Thoracic aorta (tissue), 2 donors: ENCODE measurements at regions not wholly inside any gene's neighbourhood (a gene's known extent, or its start where the extent isn't known, plus 50 kb on each side); places are given as distances from the start of the nearest gene placed in this dataset.

Experiments
- ATAC-seq: fragments of 150-250 bp; one replicate; pipeline ENCODE4 v1.8.0; 2017; ENCODE audit warnings: low read depth; ENCODE audit not compliant: insufficient number of reproducible peaks, low FRiP score
- DNase-seq: peaks from one replicate; pipeline ENCODE4 v3.0.0-alpha.2; 2020; ENCODE audit warnings: low spot score
- H3K27ac ChIP-seq, 2 donors: fragments of 200-600 bp; sonication (generic); 1 replicate in 1 of 2; 2 replicates in 1 of 2; pipeline ENCODE4 v1.5.1; 2016; ENCODE audit warnings: mild to moderate bottlenecking in 2 of 2, moderate library complexity in 2 of 2
- H3K27me3 ChIP-seq: fragments of 200-600 bp; sonication (generic); replicated peaks from 2 replicates; pipeline ENCODE4 v1.6.0; 2016; ENCODE audit warnings: mild to moderate bottlenecking; ENCODE audit not compliant: insufficient read depth
- H3K36me3 ChIP-seq: fragments of 200-600 bp; sonication (generic); one replicate; pipeline ENCODE4 v1.5.1; 2016
- H3K4me1 ChIP-seq, 2 donors: fragments of 200-600 bp; sonication (generic); 1 replicate in 1 of 2; 2 replicates in 1 of 2; pipeline versions ENCODE4 v1.5.1 to v1.6.0; 2016; ENCODE audit warnings: low read depth in 2 of 2, mild to moderate bottlenecking in 1 of 2; ENCODE audit not compliant: control insufficient read depth in 1 of 2
- H3K4me3 ChIP-seq: fragments of 200-600 bp; sonication (generic); 2 replicates; pipeline ENCODE4 v1.5.1; 2016; ENCODE audit warnings: mild to moderate bottlenecking
- H3K9me3 ChIP-seq: fragments of 200-600 bp; sonication (generic); 2 replicates; pipeline ENCODE4 v1.5.1; 2016
- TF ChIP-seq, protein P1 (sequence below): fragments of 200-600 bp; sonication (generic); IDR thresholded peaks from one replicate; pipeline ENCODE4 v1.5.1; 2019; ENCODE audit warnings: antibody characterized with exemption

DNA sequence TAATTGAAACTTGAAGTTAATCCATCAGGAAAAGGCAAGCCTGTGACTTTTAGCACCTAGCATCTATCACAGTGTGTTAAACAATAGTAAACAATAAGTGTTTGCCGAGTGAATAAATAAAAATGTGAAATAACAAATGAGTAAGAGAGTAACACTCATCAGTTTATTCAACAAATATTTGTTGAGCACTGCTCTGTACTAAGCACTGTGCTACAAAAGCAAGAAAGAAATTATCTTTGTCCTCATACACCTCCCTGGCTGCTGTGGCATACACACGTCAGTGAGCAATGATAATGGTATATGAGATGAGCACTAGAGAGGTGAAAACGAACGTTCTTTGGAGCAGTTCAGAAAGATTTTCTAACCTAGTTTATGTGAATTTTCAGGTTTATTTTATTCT is 295.0 kb upstream of the LRRC7 start:
- no peak overlapping the region for H3K4me3 ChIP-seq
- no peak overlapping the region for H3K27ac ChIP-seq
- peaks cover 0 to 8% of the 10 kb centered on the region in 2 donors for H3K4me1 ChIP-seq
- no peaks in the 10 kb centered on the region for H3K9me3 ChIP-seq
- TF ChIP-seq, protein P1, sequence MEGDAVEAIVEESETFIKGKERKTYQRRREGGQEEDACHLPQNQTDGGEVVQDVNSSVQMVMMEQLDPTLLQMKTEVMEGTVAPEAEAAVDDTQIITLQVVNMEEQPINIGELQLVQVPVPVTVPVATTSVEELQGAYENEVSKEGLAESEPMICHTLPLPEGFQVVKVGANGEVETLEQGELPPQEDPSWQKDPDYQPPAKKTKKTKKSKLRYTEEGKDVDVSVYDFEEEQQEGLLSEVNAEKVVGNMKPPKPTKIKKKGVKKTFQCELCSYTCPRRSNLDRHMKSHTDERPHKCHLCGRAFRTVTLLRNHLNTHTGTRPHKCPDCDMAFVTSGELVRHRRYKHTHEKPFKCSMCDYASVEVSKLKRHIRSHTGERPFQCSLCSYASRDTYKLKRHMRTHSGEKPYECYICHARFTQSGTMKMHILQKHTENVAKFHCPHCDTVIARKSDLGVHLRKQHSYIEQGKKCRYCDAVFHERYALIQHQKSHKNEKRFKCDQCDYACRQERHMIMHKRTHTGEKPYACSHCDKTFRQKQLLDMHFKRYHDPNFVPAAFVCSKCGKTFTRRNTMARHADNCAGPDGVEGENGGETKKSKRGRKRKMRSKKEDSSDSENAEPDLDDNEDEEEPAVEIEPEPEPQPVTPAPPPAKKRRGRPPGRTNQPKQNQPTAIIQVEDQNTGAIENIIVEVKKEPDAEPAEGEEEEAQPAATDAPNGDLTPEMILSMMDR = no peak
- DNase-seq (no peak), ATAC-seq (no peak)
- no peaks in the 10 kb centered on the region for H3K27me3 ChIP-seq
- no peaks in the 10 kb centered on the region for H3K36me3 ChIP-seq

DNA sequence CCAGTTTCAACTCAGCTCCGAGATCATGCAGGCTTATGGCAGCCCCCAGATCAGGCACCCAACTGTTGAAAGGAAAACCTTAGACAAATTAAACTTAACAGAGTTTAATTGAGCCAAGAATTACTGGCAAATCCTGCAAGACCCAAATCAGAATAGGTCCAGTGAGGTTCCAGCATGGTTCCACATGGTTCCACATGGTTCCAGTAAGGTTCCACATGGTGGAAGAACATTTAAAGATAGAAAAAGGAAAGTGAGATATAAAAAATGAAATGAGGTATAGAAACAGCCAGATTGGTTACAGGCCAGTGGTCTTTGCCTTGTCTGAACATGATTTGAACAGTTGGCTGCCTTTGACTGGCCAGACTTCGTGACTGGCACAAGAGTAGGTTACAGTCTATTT is 288.8 kb upstream of the LRRC7 start:
- Histone ChIP-seq H3K27me3 (no peaks in the 10 kb centered on the region), H3K36me3 (no peaks in the 10 kb centered on the region), H3K4me1 (no peaks in the 10 kb centered on the region), H3K4me3 (no peak overlapping the region), H3K27ac (no peak overlapping the region), H3K9me3 (no peaks in the 10 kb centered on the region)
- TF ChIP-seq, protein P1 = no peak
- ATAC-seq (no peak), DNase-seq (no peak)

DNA sequence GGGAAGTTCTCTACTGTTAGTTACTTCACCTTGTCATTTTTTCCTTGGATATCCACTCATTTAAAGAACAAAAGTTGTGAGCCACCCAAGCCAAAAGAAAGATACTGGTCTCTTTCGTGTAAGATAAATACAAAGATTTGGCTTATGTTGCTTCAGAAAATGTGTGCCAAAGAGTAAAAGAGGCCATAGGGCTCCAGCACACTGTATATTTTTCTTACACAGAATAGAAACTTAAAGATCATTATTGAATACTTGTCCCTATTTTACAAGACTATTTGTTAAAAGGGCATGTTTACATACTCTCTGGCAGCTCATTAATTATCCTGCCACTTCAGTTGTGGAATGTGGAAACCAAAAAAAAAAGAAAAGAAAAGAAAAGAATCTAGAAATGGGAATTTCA is 284.2 kb upstream of the LRRC7 start:
- H3K4me1 ChIP-seq = no peaks in the 10 kb centered on the region
- no peaks in the 10 kb centered on the region for H3K36me3 ChIP-seq
- H3K27ac ChIP-seq = no peak overlapping the region
- TF ChIP-seq, protein P1 = no peak
- ATAC-seq = no peak
- H3K27me3 ChIP-seq = no peaks in the 10 kb centered on the region
- H3K4me3 ChIP-seq = no peak overlapping the region
- no peak for DNase-seq
- no peaks in the 10 kb centered on the region for H3K9me3 ChIP-seq

DNA sequence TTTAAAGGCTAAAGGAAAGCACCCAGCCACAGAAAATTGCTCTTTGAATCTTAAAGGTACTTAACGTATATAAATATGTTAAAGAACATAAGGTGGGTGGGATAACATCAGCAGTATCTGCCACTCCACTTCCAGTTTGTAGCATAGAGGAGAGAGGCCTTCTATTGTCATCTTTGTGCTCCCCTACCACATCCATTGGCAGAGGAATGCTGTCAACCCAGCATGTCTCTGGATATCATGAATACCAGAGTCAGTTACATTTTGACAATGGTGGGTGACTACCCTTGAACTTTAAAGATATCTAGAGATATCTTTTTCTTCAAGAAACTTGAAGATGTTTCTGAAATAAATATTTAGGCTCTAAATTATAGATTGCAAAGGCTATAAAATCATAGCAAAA is 283.2 kb upstream of the LRRC7 start:
- TF ChIP-seq, protein P1 = no peak
- Histone ChIP-seq H3K9me3 (no peaks in the 10 kb centered on the region), H3K36me3 (no peaks in the 10 kb centered on the region), H3K27ac (no peak overlapping the region), H3K4me1 (no peaks in the 10 kb centered on the region), H3K27me3 (no peaks in the 10 kb centered on the region), H3K4me3 (no peak overlapping the region)
- ATAC-seq (no peak), DNase-seq (no peak)

DNA sequence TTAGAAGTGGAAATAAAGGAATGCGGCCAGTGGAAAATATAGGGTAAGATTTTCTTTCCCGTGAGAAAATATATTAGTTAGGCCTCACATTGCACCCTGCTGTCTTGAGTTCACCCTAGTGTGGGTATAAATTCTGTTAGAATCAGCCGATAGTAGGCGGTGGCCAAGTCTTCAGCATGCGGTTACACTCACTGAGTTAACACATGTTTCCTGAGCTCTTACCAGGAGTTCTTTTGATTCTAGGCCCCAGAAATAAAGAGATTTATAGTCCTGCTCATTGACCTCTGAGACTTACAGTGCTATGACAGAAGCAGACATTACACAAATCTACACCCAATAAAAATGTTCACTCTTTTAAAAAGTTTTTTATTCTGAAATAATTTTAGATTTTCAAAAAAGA is 279.3 kb upstream of the LRRC7 start:
- DNase-seq (no peak), ATAC-seq (no peak)
- Histone ChIP-seq H3K27ac (no peak overlapping the region), H3K27me3 (no peaks in the 10 kb centered on the region), H3K9me3 (no peaks in the 10 kb centered on the region), H3K4me3 (no peak overlapping the region), H3K36me3 (no peaks in the 10 kb centered on the region), H3K4me1 (peaks cover 0 to 5% of the 10 kb centered on the region in 2 donors)
- TF ChIP-seq, protein P1 = no peak
